Fibroblast of mammary gland (primary cell): ENCODE measurements at regions not wholly inside any gene's neighbourhood (a gene's known extent, or its start where the extent isn't known, plus 50 kb on each side); places are given as distances from the start of the nearest gene placed in this dataset.

Experiments
- DNase-seq: peaks from one replicate; pipeline ENCODE4 v3.0.0-alpha.2; 2010; ENCODE audit warnings: low read depth
- H3K4me3 ChIP-seq: 2 replicates; pipeline ENCODE4 v1.5.1; 2011; ENCODE audit warnings: low read depth, mild to moderate bottlenecking, low read length, moderate library complexity; ENCODE audit not compliant: control insufficient read depth
- CTCF ChIP-seq: conservative IDR thresholded peaks from 2 replicates; pipeline ENCODE4 v1.5.1; 2011; ENCODE audit warnings: low read depth, low read length, inconsistent platforms; ENCODE audit not compliant: control insufficient read depth, insufficient read depth

GRCh38 chr7:68511281-68511680, 1087.0 kb upstream of the AUTS2 start:
- H3K4me3 ChIP-seq: no peak overlapping the region
- DNase-seq: no peak
- no peak for TF ChIP-seq CTCF

- H3K4me3 ChIP-seq: no peak overlapping the region
- no peak for TF ChIP-seq CTCF
- no peak for DNase-seq
Measured at GRCh38 chr7:68512466-68512865, 1085.8 kb upstream of the AUTS2 start.

- no peak overlapping the region for H3K4me3 ChIP-seq
- DNase-seq: no peak
- no peak for TF ChIP-seq CTCF
Measured at GRCh38 chr7:68518060-68518459, 1080.2 kb upstream of the AUTS2 start.

- no peak for TF ChIP-seq CTCF
- DNase-seq: no peak
- H3K4me3 ChIP-seq: no peak overlapping the region
Measured at GRCh38 chr7:68524126-68524525, 1074.1 kb upstream of the AUTS2 start.

- no peak overlapping the region for H3K4me3 ChIP-seq
- no peak for DNase-seq
- no peak for TF ChIP-seq CTCF
Measured at GRCh38 chr7:68529221-68529620, 1069.1 kb upstream of the AUTS2 start.

- TF ChIP-seq CTCF: no peak
- H3K4me3 ChIP-seq: no peak overlapping the region
- DNase-seq: no peak
Measured at GRCh38 chr7:68535266-68535665, 1063.0 kb upstream of the AUTS2 start.
